ENCODE measurements at regions not wholly inside any gene's neighbourhood (a gene's known extent, or its start where the extent isn't known, plus 50 kb on each side); places are given as distances from the start of the nearest gene placed in this dataset.
"Not testable (repeated sequence)": the region's sequence is repeated elsewhere in the genome, so short reads cannot be mapped to it uniquely, and the experiment has no call there.

GRCh38 chr9:7552706-7553105, 246.9 kb downstream of the DMAC1 start:
- not testable (repeated sequence) for H3K36me3 ChIP-seq (ENCODE audit: control insufficient read depth in 2 of 2, insufficient read depth in 2 of 2, low read length in 2 of 2); H3K4me1 ChIP-seq (ENCODE audit: control insufficient read depth in 2 of 2, insufficient read depth in 2 of 2, low read length in 2 of 2); H3K27me3 ChIP-seq (ENCODE audit: control insufficient read depth in 2 of 2, insufficient read depth in 2 of 2, low read length in 2 of 2); H3K4me3 ChIP-seq (ENCODE audit: low read length in 2 of 2); H3K9me3 ChIP-seq (ENCODE audit: control insufficient read depth in 2 of 2, low read length in 2 of 2); H3K9ac ChIP-seq (ENCODE audit: low read depth in 1 of 2, low read length in 2 of 2); H3K27ac ChIP-seq (ENCODE audit: low read depth in 2 of 2, low read length in 2 of 2)

- no peaks in the 10 kb centered on the region for H3K9me3 ChIP-seq (ENCODE audit: control insufficient read depth in 2 of 2, low read length in 2 of 2)
- H3K4me1 ChIP-seq (ENCODE audit: control insufficient read depth in 2 of 2, insufficient read depth in 2 of 2, low read length in 2 of 2), result no peaks in the 10 kb centered on the region
- H3K9ac ChIP-seq (ENCODE audit: low read depth in 1 of 2, low read length in 2 of 2), result no peak overlapping the region
- no peaks in the 10 kb centered on the region for H3K27me3 ChIP-seq (ENCODE audit: control insufficient read depth in 2 of 2, insufficient read depth in 2 of 2, low read length in 2 of 2)
- H3K4me3 ChIP-seq (ENCODE audit: low read length in 2 of 2), result no peak overlapping the region
- no peak overlapping the region for H3K27ac ChIP-seq (ENCODE audit: low read depth in 2 of 2, low read length in 2 of 2)
- no peaks in the 10 kb centered on the region for H3K36me3 ChIP-seq (ENCODE audit: control insufficient read depth in 2 of 2, insufficient read depth in 2 of 2, low read length in 2 of 2)
Measured at GRCh38 chr9:7549249-7549648, 250.3 kb downstream of the DMAC1 start.

GRCh38 chr9:7546261-7546660, 253.3 kb downstream of the DMAC1 start:
- Histone ChIP-seq H3K4me3 (ENCODE audit: low read length in 2 of 2) (no peak overlapping the region), H3K27ac (ENCODE audit: low read depth in 2 of 2, low read length in 2 of 2) (no peak overlapping the region), H3K36me3 (ENCODE audit: control insufficient read depth in 2 of 2, insufficient read depth in 2 of 2, low read length in 2 of 2) (no peaks in the 10 kb centered on the region), H3K9ac (ENCODE audit: low read depth in 1 of 2, low read length in 2 of 2) (no peak overlapping the region), H3K4me1 (ENCODE audit: control insufficient read depth in 2 of 2, insufficient read depth in 2 of 2, low read length in 2 of 2) (no peaks in the 10 kb centered on the region), H3K27me3 (ENCODE audit: control insufficient read depth in 2 of 2, insufficient read depth in 2 of 2, low read length in 2 of 2) (no peaks in the 10 kb centered on the region), H3K9me3 (ENCODE audit: control insufficient read depth in 2 of 2, low read length in 2 of 2) (no peaks in the 10 kb centered on the region)

- H3K36me3 ChIP-seq (ENCODE audit: control insufficient read depth in 2 of 2, insufficient read depth in 2 of 2, low read length in 2 of 2), result no peaks in the 10 kb centered on the region
- no peaks in the 10 kb centered on the region for H3K27me3 ChIP-seq (ENCODE audit: control insufficient read depth in 2 of 2, insufficient read depth in 2 of 2, low read length in 2 of 2)
- no peak overlapping the region for H3K27ac ChIP-seq (ENCODE audit: low read depth in 2 of 2, low read length in 2 of 2)
- no peak overlapping the region for H3K4me3 ChIP-seq (ENCODE audit: low read length in 2 of 2)
- H3K9ac ChIP-seq (ENCODE audit: low read depth in 1 of 2, low read length in 2 of 2), result no peak overlapping the region
- H3K9me3 ChIP-seq (ENCODE audit: control insufficient read depth in 2 of 2, low read length in 2 of 2), result no peaks in the 10 kb centered on the region
- no peaks in the 10 kb centered on the region for H3K4me1 ChIP-seq (ENCODE audit: control insufficient read depth in 2 of 2, insufficient read depth in 2 of 2, low read length in 2 of 2)
Measured at GRCh38 chr9:7545371-7546165, 254.0 kb downstream of the DMAC1 start.

- Histone ChIP-seq H3K9ac (ENCODE audit: low read depth in 1 of 2, low read length in 2 of 2) (no peak overlapping the region), H3K9me3 (ENCODE audit: control insufficient read depth in 2 of 2, low read length in 2 of 2) (no peaks in the 10 kb centered on the region), H3K27ac (ENCODE audit: low read depth in 2 of 2, low read length in 2 of 2) (no peak overlapping the region)
Measured at GRCh38 chr9:7542693-7543092, 256.9 kb downstream of the DMAC1 start.

GRCh38 chr9:7542126-7542525, 257.5 kb downstream of the DMAC1 start:
- no peak overlapping the region for H3K27ac ChIP-seq (ENCODE audit: low read depth in 2 of 2, low read length in 2 of 2)

More at GRCh38 chr9:7542693-7543092, 256.9 kb downstream of the DMAC1 start:
- H3K36me3 ChIP-seq (ENCODE audit: control insufficient read depth in 2 of 2, insufficient read depth in 2 of 2, low read length in 2 of 2), result no peaks in the 10 kb centered on the region
- no peaks in the 10 kb centered on the region for H3K27me3 ChIP-seq (ENCODE audit: control insufficient read depth in 2 of 2, insufficient read depth in 2 of 2, low read length in 2 of 2)
- H3K4me3 ChIP-seq (ENCODE audit: low read length in 2 of 2), result no peak overlapping the region
- H3K4me1 ChIP-seq (ENCODE audit: control insufficient read depth in 2 of 2, insufficient read depth in 2 of 2, low read length in 2 of 2), result no peaks in the 10 kb centered on the region

GRCh38 chr9:7536310-7536939, 263.2 kb downstream of the DMAC1 start:
- Histone ChIP-seq H3K4me3 (ENCODE audit: low read length in 2 of 2) (no peak overlapping the region), H3K27ac (ENCODE audit: low read depth in 2 of 2, low read length in 2 of 2) (no peak overlapping the region), H3K36me3 (ENCODE audit: control insufficient read depth in 2 of 2, insufficient read depth in 2 of 2, low read length in 2 of 2) (no peaks in the 10 kb centered on the region), H3K9me3 (ENCODE audit: control insufficient read depth in 2 of 2, low read length in 2 of 2) (no peaks in the 10 kb centered on the region), H3K27me3 (ENCODE audit: control insufficient read depth in 2 of 2, insufficient read depth in 2 of 2, low read length in 2 of 2) (no peaks in the 10 kb centered on the region), H3K9ac (ENCODE audit: low read depth in 1 of 2, low read length in 2 of 2) (no peak overlapping the region), H3K4me1 (ENCODE audit: control insufficient read depth in 2 of 2, insufficient read depth in 2 of 2, low read length in 2 of 2) (no peaks in the 10 kb centered on the region)

More at GRCh38 chr9:7542126-7542525, 257.5 kb downstream of the DMAC1 start:
- Histone ChIP-seq H3K4me1 (ENCODE audit: control insufficient read depth in 2 of 2, insufficient read depth in 2 of 2, low read length in 2 of 2) (no peaks in the 10 kb centered on the region), H3K4me3 (ENCODE audit: low read length in 2 of 2) (no peak overlapping the region), H3K27me3 (ENCODE audit: control insufficient read depth in 2 of 2, insufficient read depth in 2 of 2, low read length in 2 of 2) (no peaks in the 10 kb centered on the region), H3K36me3 (ENCODE audit: control insufficient read depth in 2 of 2, insufficient read depth in 2 of 2, low read length in 2 of 2) (no peaks in the 10 kb centered on the region), H3K9ac (ENCODE audit: low read depth in 1 of 2, low read length in 2 of 2) (no peak overlapping the region), H3K9me3 (ENCODE audit: control insufficient read depth in 2 of 2, low read length in 2 of 2) (no peaks in the 10 kb centered on the region)

GRCh38 chr9:7534211-7534935, 265.2 kb downstream of the DMAC1 start:
- no peaks in the 10 kb centered on the region for H3K4me1 ChIP-seq (ENCODE audit: control insufficient read depth in 2 of 2, insufficient read depth in 2 of 2, low read length in 2 of 2)
- no peaks in the 10 kb centered on the region for H3K9me3 ChIP-seq (ENCODE audit: control insufficient read depth in 2 of 2, low read length in 2 of 2)
- no peaks in the 10 kb centered on the region for H3K36me3 ChIP-seq (ENCODE audit: control insufficient read depth in 2 of 2, insufficient read depth in 2 of 2, low read length in 2 of 2)
- no peak overlapping the region for H3K9ac ChIP-seq (ENCODE audit: low read depth in 1 of 2, low read length in 2 of 2)
- no peak overlapping the region for H3K4me3 ChIP-seq (ENCODE audit: low read length in 2 of 2)
- H3K27ac ChIP-seq (ENCODE audit: low read depth in 2 of 2, low read length in 2 of 2), result no peak overlapping the region
- H3K27me3 ChIP-seq (ENCODE audit: control insufficient read depth in 2 of 2, insufficient read depth in 2 of 2, low read length in 2 of 2), result no peaks in the 10 kb centered on the region

- H3K36me3 ChIP-seq (ENCODE audit: control insufficient read depth in 2 of 2, insufficient read depth in 2 of 2, low read length in 2 of 2), result no peaks in the 10 kb centered on the region
- H3K4me1 ChIP-seq (ENCODE audit: control insufficient read depth in 2 of 2, insufficient read depth in 2 of 2, low read length in 2 of 2), result no peaks in the 10 kb centered on the region
- H3K27me3 ChIP-seq (ENCODE audit: control insufficient read depth in 2 of 2, insufficient read depth in 2 of 2, low read length in 2 of 2), result no peaks in the 10 kb centered on the region
- H3K27ac ChIP-seq (ENCODE audit: low read depth in 2 of 2, low read length in 2 of 2), result no peak overlapping the region
- H3K9me3 ChIP-seq (ENCODE audit: control insufficient read depth in 2 of 2, low read length in 2 of 2), result no peaks in the 10 kb centered on the region
- H3K9ac ChIP-seq (ENCODE audit: low read depth in 1 of 2, low read length in 2 of 2), result no peak overlapping the region
- H3K4me3 ChIP-seq (ENCODE audit: low read length in 2 of 2), result no peak overlapping the region
Measured at GRCh38 chr9:7533376-7534090, 266.0 kb downstream of the DMAC1 start.

All from mucosa of rectum (tissue), 2 donors.